MCF 10A (cell line): ENCODE measurements at regions not wholly inside any gene's neighbourhood (a gene's known extent, or its start where the extent isn't known, plus 50 kb on each side); places are given as distances from the start of the nearest gene placed in this dataset.

Experiments used
- BruUV-seq: library from RNA; stranded (reverse); fragments of 400-500 nt; replicated peaks from 2 replicates; lab custom pipeline; 2021; lab: Mats Ljungman, UMichigan
- CTCF ChIA-PET: fragments of 300-600 bp; sonication (Branson Sonifier 250); formaldehyde crosslinking; extraction: SDS; loops from one replicate; lab custom pipeline; 2021; ENCODE audit warnings: antibody characterized with exemption, inconsistent platforms; lab: Yijun Ruan, JAX
- POLR2A ChIA-PET: fragments of 300-600, 350-650 bp; sonication (Branson Sonifier 250); formaldehyde crosslinking; extraction: SDS; loops from one replicate; lab custom pipeline; 2020; ENCODE audit warnings: antibody characterized with exemption, inconsistent platforms; lab: Yijun Ruan, JAX
- DNase-seq: peaks from one replicate; pipeline ENCODE4 v3.0.0-alpha.2; 2018; ENCODE audit not compliant: unreplicated experiment
- H3K27ac Mint-ChIP-seq: one replicate; pipeline ENCODE4 v1.8.0; 2022; ENCODE audit warnings: mild to moderate bottlenecking, low read depth, mixed read lengths; ENCODE audit not compliant: unreplicated experiment
- H3K27me3 Mint-ChIP-seq: one replicate; pipeline ENCODE4 v1.8.0; 2022; ENCODE audit warnings: mixed read lengths; ENCODE audit not compliant: insufficient read depth, unreplicated experiment
- H3K36me3 Mint-ChIP-seq: one replicate; pipeline ENCODE4 v1.8.0; 2022; ENCODE audit warnings: mild to moderate bottlenecking, moderate library complexity, mixed read lengths; ENCODE audit not compliant: insufficient read depth, unreplicated experiment
- H3K4me1 Mint-ChIP-seq: one replicate; pipeline ENCODE4 v1.8.0; 2022; ENCODE audit warnings: mixed read lengths; ENCODE audit not compliant: insufficient read depth, unreplicated experiment
- H3K4me3 Mint-ChIP-seq: one replicate; pipeline ENCODE4 v1.8.0; 2022; ENCODE audit warnings: mild to moderate bottlenecking, moderate library complexity, mixed read lengths; ENCODE audit not compliant: unreplicated experiment
- H3K9me3 Mint-ChIP-seq: one replicate; pipeline ENCODE4 v1.8.0; 2022; ENCODE audit warnings: mixed read lengths; ENCODE audit not compliant: unreplicated experiment
- CTCF ChIP-seq: fragments of 200-600 bp; IDR thresholded peaks from one replicate; pipeline ENCODE4 v1.8.0; 2022; ENCODE audit warnings: antibody characterized with exemption, mild to moderate bottlenecking; ENCODE audit not compliant: unreplicated experiment
- intact Hi-C: fragments of 100-400 bp; cut with micrococcal nuclease; formaldehyde crosslinking; loops from 2 replicates; pipeline ENCODE4 v1.14.1; 2022

GRCh38 chr3:19711160-19711782 is 222.7 kb downstream of the EFHB start:
- ChIA-PET POLR2A (no interaction called here), CTCF (no interaction called here)
- TF ChIP-seq CTCF = no peak
- intact Hi-C loops = no loop called here
- no peak for DNase-seq
- no TSS peak for BruUV-seq
- H3K36me3 Mint-ChIP-seq = no peaks in the 10 kb centered on the region
- no peaks in the 10 kb centered on the region for H3K27me3 Mint-ChIP-seq
- no peak overlapping the region for H3K4me3 Mint-ChIP-seq
- H3K4me1 Mint-ChIP-seq = no peaks in the 10 kb centered on the region
- no peaks in the 10 kb centered on the region for H3K9me3 Mint-ChIP-seq
- H3K27ac Mint-ChIP-seq = no peak overlapping the region

- ChIA-PET POLR2A (no interaction called here), CTCF (interaction anchor here (0.6 to 0.9 kb wide), 2 partner anchors 14 to 1314 kb away, joined by 3 read pairs; no protein-coding TSS in a partner anchor)
- Mint-ChIP-seq H3K36me3 (no peaks in the 10 kb centered on the region), H3K9me3 (no peaks in the 10 kb centered on the region), H3K27me3 (no peaks in the 10 kb centered on the region), H3K4me1 (no peaks in the 10 kb centered on the region), H3K27ac (no peak overlapping the region), H3K4me3 (no peak overlapping the region)
- no peak for TF ChIP-seq CTCF
- no peak for DNase-seq
- intact Hi-C loops = no loop called here
- no TSS peak for BruUV-seq
These were observed 231.5 kb downstream of the EFHB start for GRCh38 chr3:19702416-19703078.

GRCh38 chr3:19688767-19689166 is 245.2 kb downstream of the EFHB start:
- Mint-ChIP-seq H3K4me3 (no peak overlapping the region), H3K4me1 (no peaks in the 10 kb centered on the region), H3K36me3 (no peaks in the 10 kb centered on the region), H3K27me3 (no peaks in the 10 kb centered on the region), H3K27ac (no peak overlapping the region), H3K9me3 (peaks cover 14% of the 10 kb centered on the region)
- POLR2A ChIA-PET = no interaction called here
- DNase-seq = peak; percentile 11
- intact Hi-C loops = no loop called here
- CTCF ChIA-PET = interaction anchor here (0.6 to 1.3 kb wide), 4 partner anchors 13 to 689 kb away, joined by 3 to 5 read pairs (median 4); no protein-coding TSS in a partner anchor
- BruUV-seq = no TSS peak
- peak; percentile 6 for TF ChIP-seq CTCF

GRCh38 chr3:19668163-19668562 is 265.9 kb downstream of the EFHB start:
- CTCF ChIA-PET = interaction anchor here (1.0 kb wide), 1 partner anchor 198 kb away, joined by 4 read pairs; no protein-coding TSS in a partner anchor

More at GRCh38 chr3:19668163-19668562, 265.9 kb downstream of the EFHB start:
- TF ChIP-seq CTCF = no peak
- POLR2A ChIA-PET = no interaction called here
- no TSS peak for BruUV-seq
- Mint-ChIP-seq H3K36me3 (no peaks in the 10 kb centered on the region), H3K27me3 (no peaks in the 10 kb centered on the region), H3K27ac (no peak overlapping the region), H3K4me3 (no peak overlapping the region), H3K4me1 (no peaks in the 10 kb centered on the region), H3K9me3 (no peaks in the 10 kb centered on the region)
- intact Hi-C loops = no loop called here
- DNase-seq = no peak
